Mesendoderm (in vitro differentiated cells): ENCODE measurements at regions not wholly inside any gene's neighbourhood (a gene's known extent, or its start where the extent isn't known, plus 50 kb on each side); places are given as distances from the start of the nearest gene placed in this dataset.

ENCODE experiments used
- DNase-seq: peaks from one replicate; pipeline ENCODE4 v3.0.0; 2013
- H2AK5ac ChIP-seq: 2 replicates; pipeline ENCODE4 v1.6.1; 2013; ENCODE audit warnings: low read length, inconsistent platforms
- H2BK120ac ChIP-seq: 2 replicates; pipeline ENCODE4 v1.6.1; 2013; ENCODE audit warnings: low read depth, mild to moderate bottlenecking, low read length, moderate library complexity, mixed read lengths
- H2BK15ac ChIP-seq: replicated peaks from 2 replicates; pipeline ENCODE4 v1.6.1; 2013; ENCODE audit warnings: low read depth, mild to moderate bottlenecking, moderate library complexity
- H2BK5ac ChIP-seq: 2 replicates; pipeline ENCODE4 v1.6.1; 2013; ENCODE audit warnings: low read length, inconsistent platforms
- H3K18ac ChIP-seq: 2 replicates; pipeline ENCODE4 v1.6.1; 2013; ENCODE audit warnings: mild to moderate bottlenecking, low read length, mixed read lengths
- H3K23ac ChIP-seq: one replicate; pipeline ENCODE4 v1.6.1; 2013; ENCODE audit warnings: low read length
- H3K27ac ChIP-seq: 2 replicates; pipeline ENCODE4 v1.5.1; 2013; ENCODE audit warnings: low read depth, mild to moderate bottlenecking, inconsistent platforms, low read length, moderate library complexity
- H3K27me3 ChIP-seq: 2 replicates; pipeline ENCODE4 v1.6.1; 2013; ENCODE audit warnings: low read length, control low read depth, mild to moderate bottlenecking, inconsistent platforms; ENCODE audit not compliant: insufficient read depth, poor library complexity
- H3K36me3 ChIP-seq: 2 replicates; pipeline ENCODE4 v1.6.1; 2013; ENCODE audit warnings: low read length, inconsistent platforms; ENCODE audit not compliant: control insufficient read depth, insufficient read depth
- H3K4ac ChIP-seq: one replicate; pipeline ENCODE4 v1.6.1; 2013; ENCODE audit warnings: low read depth, mild to moderate bottlenecking, low read length, moderate library complexity
- H3K4me1 ChIP-seq: 2 replicates; pipeline ENCODE4 v1.6.1; 2013; ENCODE audit warnings: low read depth, low read length, inconsistent platforms; ENCODE audit not compliant: control insufficient read depth
- H3K4me2 ChIP-seq: 2 replicates; pipeline ENCODE4 v1.6.1; 2013; ENCODE audit warnings: low read length
- H3K4me3 ChIP-seq: 2 replicates; pipeline ENCODE4 v1.5.1; 2013; ENCODE audit warnings: mild to moderate bottlenecking, low read length
- H3K56ac ChIP-seq: one replicate; pipeline ENCODE4 v1.6.1; 2013; ENCODE audit warnings: low read length
- H3K79me1 ChIP-seq: 2 replicates; pipeline ENCODE4 v1.6.1; 2013; ENCODE audit warnings: low read length, inconsistent platforms
- H3K79me2 ChIP-seq: 2 replicates; pipeline ENCODE4 v1.6.1; 2013; ENCODE audit warnings: mild to moderate bottlenecking, low read length; ENCODE audit not compliant: control insufficient read depth, insufficient read depth
- H3K9ac ChIP-seq: 2 replicates; pipeline ENCODE4 v1.6.1; 2013; ENCODE audit warnings: low read length, inconsistent platforms
- H4K5ac ChIP-seq: one replicate; pipeline ENCODE4 v1.6.1; 2013; ENCODE audit warnings: low read length
- H4K8ac ChIP-seq: one replicate; pipeline ENCODE4 v1.6.1; 2013; ENCODE audit warnings: low read depth, mild to moderate bottlenecking, control low read depth, low read length, moderate library complexity
- WGBS: extraction: QIAGEN DNeasy Blood & Tissue Kit; methylation state at CpG from one replicate; pipeline ENCODE4 v1.1.7; 2013; ENCODE audit warnings: low lambda C conversion rate, missing lambda C conversion rate; ENCODE audit not compliant: insufficient coverage; ENCODE audit errors: extremely low coverage; 5-methylcytosine and 5-hydroxymethylcytosine counted together

GRCh38 chr5:72012906-72013305 is 94.4 kb upstream of the MAP1B start:
- Histone ChIP-seq H4K5ac (no peak overlapping the region), H2BK15ac (no peak overlapping the region), H3K27ac (no peak overlapping the region), H3K56ac (no peak overlapping the region), H2AK5ac (no peak overlapping the region), H3K9ac (no peak overlapping the region), H3K27me3 (no peaks in the 10 kb centered on the region), H3K4me3 (no peak overlapping the region), H3K23ac (no peak overlapping the region), H3K4ac (no peak overlapping the region), H3K36me3 (no peaks in the 10 kb centered on the region), H3K79me1 (no peaks in the 10 kb centered on the region), H3K4me2 (no peak overlapping the region), H2BK120ac (no peak overlapping the region), H4K8ac (no peak overlapping the region), H3K18ac (no peak overlapping the region), H3K79me2 (no peaks in the 10 kb centered on the region), H3K4me1 (no peaks in the 10 kb centered on the region), H2BK5ac (no peak overlapping the region)
- no CpG with 5 or more reads among the region's 4 CpGs for WGBS
- no peak for DNase-seq

GRCh38 chr5:72013766-72014624 is 93.3 kb upstream of the MAP1B start:
- no peak overlapping the region for H4K5ac ChIP-seq
- no peak overlapping the region for H2BK120ac ChIP-seq
- H4K8ac ChIP-seq = no peak overlapping the region
- H3K4me2 ChIP-seq = no peak overlapping the region
- peak; percentile 13 for DNase-seq
- WGBS = no CpG with 5 or more reads among the region's 10 CpGs
- H3K18ac ChIP-seq = no peak overlapping the region
- H2BK5ac ChIP-seq = no peak overlapping the region
- H3K4ac ChIP-seq = no peak overlapping the region
- H2BK15ac ChIP-seq = no peak overlapping the region
- no peak overlapping the region for H2AK5ac ChIP-seq
- no peaks in the 10 kb centered on the region for H3K36me3 ChIP-seq
- H3K4me1 ChIP-seq = no peaks in the 10 kb centered on the region
- H3K79me1 ChIP-seq = no peaks in the 10 kb centered on the region
- H3K79me2 ChIP-seq = no peaks in the 10 kb centered on the region
- H3K56ac ChIP-seq = no peak overlapping the region
- H3K27me3 ChIP-seq = no peaks in the 10 kb centered on the region
- H3K4me3 ChIP-seq = no peak overlapping the region
- no peak overlapping the region for H3K27ac ChIP-seq
- no peak overlapping the region for H3K9ac ChIP-seq
- H3K23ac ChIP-seq = no peak overlapping the region

- no peak for DNase-seq
- Histone ChIP-seq H3K36me3 (no peaks in the 10 kb centered on the region), H3K4me2 (no peak overlapping the region), H3K27me3 (no peaks in the 10 kb centered on the region), H2BK5ac (no peak overlapping the region), H3K79me2 (no peaks in the 10 kb centered on the region), H3K56ac (no peak overlapping the region), H4K5ac (no peak overlapping the region), H3K9ac (no peak overlapping the region), H3K4ac (no peak overlapping the region), H3K18ac (no peak overlapping the region), H3K4me3 (no peak overlapping the region), H4K8ac (no peak overlapping the region), H3K23ac (no peak overlapping the region), H3K79me1 (no peaks in the 10 kb centered on the region), H3K27ac (no peak overlapping the region), H3K4me1 (no peaks in the 10 kb centered on the region), H2AK5ac (no peak overlapping the region), H2BK120ac (no peak overlapping the region), H2BK15ac (no peak overlapping the region)
- no CpG with 5 or more reads among the region's 7 CpGs for whole genome bisulfite sequencing
These were observed 92.1 kb upstream of the MAP1B start for GRCh38 chr5:72015103-72015548.

- Histone ChIP-seq H2BK5ac (no peak overlapping the region), H3K9ac (no peak overlapping the region), H2BK15ac (no peak overlapping the region), H3K23ac (no peak overlapping the region), H4K5ac (no peak overlapping the region), H3K36me3 (no peaks in the 10 kb centered on the region), H3K27me3 (no peaks in the 10 kb centered on the region), H2BK120ac (no peak overlapping the region), H2AK5ac (no peak overlapping the region), H3K79me1 (no peaks in the 10 kb centered on the region), H3K18ac (no peak overlapping the region), H3K56ac (no peak overlapping the region), H3K4me2 (no peak overlapping the region), H4K8ac (no peak overlapping the region), H3K4me1 (no peaks in the 10 kb centered on the region), H3K27ac (no peak overlapping the region), H3K79me2 (no peaks in the 10 kb centered on the region), H3K4ac (no peak overlapping the region), H3K4me3 (no peak overlapping the region)
- no CpG with 5 or more reads among the region's 1 CpG for WGBS
- DNase-seq = peak; percentile 78
These were observed 89.0 kb upstream of the MAP1B start for GRCh38 chr5:72018143-72018803.

- Histone ChIP-seq H3K79me1 (no peaks in the 10 kb centered on the region), H2BK5ac (no peak overlapping the region), H3K79me2 (no peaks in the 10 kb centered on the region), H3K4me2 (no peak overlapping the region), H3K56ac (no peak overlapping the region), H2BK120ac (no peak overlapping the region), H2BK15ac (no peak overlapping the region), H3K4me1 (no peaks in the 10 kb centered on the region), H3K9ac (no peak overlapping the region), H2AK5ac (no peak overlapping the region), H3K4ac (no peak overlapping the region), H3K4me3 (no peak overlapping the region), H3K23ac (no peak overlapping the region), H3K27me3 (no peaks in the 10 kb centered on the region), H3K36me3 (no peaks in the 10 kb centered on the region), H4K5ac (no peak overlapping the region), H3K18ac (no peak overlapping the region), H3K27ac (no peak overlapping the region), H4K8ac (no peak overlapping the region)
- no peak for DNase-seq
- WGBS = no CpG with 5 or more reads among the region's 4 CpGs
These were observed 86.9 kb upstream of the MAP1B start for GRCh38 chr5:72020161-72020983.
